ENCODE measurements at regions not wholly inside any gene's neighbourhood (a gene's known extent, or its start where the extent isn't known, plus 50 kb on each side); places are given as distances from the start of the nearest gene placed in this dataset.

GRCh38 chr11:91798240-91798639, 426.4 kb upstream of the FAT3 start:
- DNase-seq: no peak

- no peak for DNase-seq
Measured at GRCh38 chr11:91796999-91797398, 427.6 kb upstream of the FAT3 start.

GRCh38 chr11:91795139-91795887, 429.3 kb upstream of the FAT3 start:
- DNase-seq: no peak

DNA sequence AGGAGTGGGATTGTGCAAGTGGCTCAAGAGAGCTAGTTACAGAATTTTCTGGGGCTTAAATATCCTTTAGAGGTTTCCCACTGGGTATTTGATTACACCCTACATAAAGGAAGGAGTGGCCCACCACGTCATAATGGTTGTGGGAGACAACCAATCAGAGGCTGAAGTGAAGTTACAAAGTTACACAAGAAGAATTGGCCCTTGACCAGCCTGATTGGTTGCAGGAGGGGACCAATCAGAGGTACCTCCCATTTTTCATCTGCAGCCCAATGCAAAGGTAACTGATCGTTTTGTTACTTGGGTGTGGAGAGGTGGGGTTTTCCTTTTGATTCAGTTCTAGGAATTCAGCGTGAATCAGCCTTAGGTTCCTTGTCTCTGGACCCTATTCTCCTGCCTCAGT, 430.5 kb upstream of the FAT3 start:
- no peak for DNase-seq

DNA sequence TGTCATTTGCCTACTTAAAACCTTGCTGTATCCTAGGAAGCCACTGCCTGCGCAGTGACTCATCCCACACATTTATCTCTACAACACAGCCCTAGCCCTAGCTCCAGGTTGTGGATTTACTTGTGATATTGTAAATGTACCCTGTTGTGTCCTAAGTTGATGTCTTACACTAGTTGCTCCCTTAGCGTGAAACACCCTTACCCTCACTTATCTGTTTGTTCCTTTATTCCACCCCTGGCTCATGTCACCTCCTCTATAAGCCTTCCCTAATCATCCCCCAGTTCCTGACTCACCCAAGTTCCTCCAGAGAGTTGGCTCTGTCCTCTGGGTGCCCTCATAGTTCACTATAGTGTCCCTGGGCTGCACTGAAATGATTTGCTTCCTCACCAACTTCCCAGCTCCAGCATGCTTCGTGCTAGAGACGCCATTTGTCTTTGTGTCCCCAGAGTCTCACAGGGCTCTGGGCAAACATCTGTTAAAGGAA, 431.8 kb upstream of the FAT3 start:
- no peak for DNase-seq

GRCh38 chr11:91791171-91791468, 433.5 kb upstream of the FAT3 start:
- DNase-seq: no peak

- no peak for DNase-seq
Measured at GRCh38 chr11:91790346-91791170, 434.1 kb upstream of the FAT3 start.

- DNase-seq: no peak
Measured at GRCh38 chr11:91788764-91789163, 435.9 kb upstream of the FAT3 start.

GRCh38 chr11:91786097-91786496, 438.5 kb upstream of the FAT3 start:
- no peak for DNase-seq

DNA sequence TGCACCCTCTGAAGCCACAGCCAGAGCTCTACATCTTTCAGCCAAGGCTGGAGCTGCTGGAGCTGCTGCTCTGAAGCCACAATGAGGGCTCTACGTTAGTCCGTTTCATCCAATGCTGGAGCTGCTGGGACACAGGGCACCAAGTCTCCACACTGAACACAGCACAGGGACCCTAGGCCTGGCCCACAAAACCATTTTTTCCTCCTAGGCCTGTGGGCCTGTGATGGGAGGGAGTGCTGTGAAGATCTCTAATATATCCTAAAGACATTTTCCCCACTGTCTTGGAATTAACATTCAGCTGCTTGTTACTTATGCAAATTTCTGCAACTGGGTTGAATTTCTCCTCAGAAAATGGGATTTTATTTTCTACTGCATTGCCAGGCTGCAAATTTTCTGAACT, 441.4 kb upstream of the FAT3 start:
- DNase-seq: no peak

- no peak for DNase-seq
Measured at GRCh38 chr11:91778758-91779157, 445.9 kb upstream of the FAT3 start.

DNA sequence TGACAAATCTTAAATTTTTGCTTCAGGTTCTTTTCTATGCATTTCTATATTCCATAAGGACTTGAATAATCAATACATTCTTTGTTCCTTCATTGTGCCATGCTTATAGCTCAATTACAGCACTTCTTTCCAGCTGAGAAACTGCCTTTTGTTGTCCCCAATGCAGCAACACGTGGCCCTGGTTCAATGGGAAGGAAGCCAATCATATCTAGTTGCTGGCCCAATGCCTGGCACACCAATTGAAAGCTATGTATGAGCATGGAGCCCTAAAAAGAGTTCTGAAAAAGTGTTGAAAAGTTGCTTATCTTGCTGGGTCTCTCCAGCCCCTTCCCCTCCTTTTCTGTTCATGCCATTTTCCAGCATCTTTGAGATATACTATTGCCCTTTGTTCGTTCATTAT, 448.0 kb upstream of the FAT3 start:
- DNase-seq: no peak

GRCh38 chr11:91773090-91773489, 451.5 kb upstream of the FAT3 start:
- DNase-seq: no peak

- DNase-seq: no peak
Measured at GRCh38 chr11:91771961-91772360, 452.7 kb upstream of the FAT3 start.

GRCh38 chr11:91768783-91769182, 455.8 kb upstream of the FAT3 start:
- DNase-seq: no peak

DNA sequence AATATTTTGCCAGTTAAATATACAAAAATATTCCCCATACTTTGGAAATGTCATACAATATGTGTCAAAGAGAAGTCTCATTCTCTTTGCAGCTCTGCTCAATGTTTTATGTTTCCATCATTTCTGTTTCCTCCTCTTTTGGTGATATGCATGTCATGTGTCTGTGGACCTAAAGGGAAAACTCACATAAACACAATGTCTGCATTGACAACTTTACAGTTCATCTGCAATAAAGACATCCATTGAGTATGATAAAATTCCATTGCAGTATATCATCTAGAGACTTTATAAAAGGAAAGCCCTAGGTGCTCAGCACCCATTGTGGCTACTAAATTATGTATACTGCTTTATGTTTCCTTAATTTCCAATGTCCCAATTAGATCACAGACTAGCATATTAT, 461.3 kb upstream of the FAT3 start:
- no peak for DNase-seq

DNA sequence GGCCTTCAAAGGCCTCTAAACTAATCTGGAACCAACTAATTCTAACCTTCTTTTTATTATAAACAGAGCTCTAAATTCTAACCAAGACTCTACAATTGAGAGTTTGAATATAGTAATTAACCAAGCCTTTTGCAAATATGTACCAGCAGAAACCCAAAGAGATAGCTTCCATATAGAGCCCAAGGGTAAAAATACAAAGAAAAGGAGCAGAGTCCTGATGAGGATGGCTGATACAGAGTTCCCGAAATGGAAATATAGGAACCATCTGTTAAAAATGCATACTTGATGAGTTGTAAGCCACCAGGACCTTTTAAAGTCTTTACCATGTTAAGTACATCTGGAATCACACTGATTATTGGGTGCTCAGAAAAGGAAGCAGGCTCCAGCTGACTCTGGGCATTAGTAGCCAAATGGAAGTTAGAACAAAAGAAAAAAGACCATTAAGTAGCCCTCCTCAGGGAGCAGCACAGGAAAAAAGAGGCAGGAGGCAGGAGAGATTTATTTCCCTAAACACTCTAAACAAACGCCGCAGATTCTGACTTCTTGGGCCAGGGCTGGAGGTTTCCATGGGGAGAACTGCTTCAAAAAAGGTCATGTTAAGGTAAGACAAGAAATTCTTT, 463.1 kb upstream of the FAT3 start:
- DNase-seq: no peak

DNA sequence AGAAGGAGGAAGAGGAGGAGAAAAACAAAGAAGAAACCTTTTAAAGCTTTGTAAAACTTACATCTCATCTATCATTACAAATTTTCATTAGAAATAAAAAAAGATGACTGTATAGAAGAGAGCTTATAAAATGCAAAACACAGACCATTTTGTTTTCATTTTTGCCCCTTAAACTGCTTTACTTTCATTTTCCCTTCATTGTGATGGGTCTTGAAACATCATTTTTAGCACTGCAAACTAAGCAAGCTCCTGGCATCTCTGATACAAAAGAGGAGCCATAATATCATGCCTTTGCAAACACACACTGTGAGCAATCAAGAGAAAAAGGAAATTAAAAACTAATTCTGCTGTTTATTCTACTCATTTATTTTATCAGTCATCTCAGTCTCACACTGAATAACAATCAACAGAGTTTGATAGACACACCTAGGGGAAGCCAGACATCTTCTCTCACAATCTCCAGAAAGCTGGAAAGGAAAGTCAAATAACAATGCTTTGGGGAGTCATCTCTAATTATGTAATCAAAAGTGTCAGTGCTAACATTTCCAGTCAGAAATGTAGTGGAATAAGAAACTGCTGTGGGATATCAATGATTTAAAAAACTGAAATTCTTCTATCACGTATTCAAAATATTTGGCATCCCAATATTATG, 467.7 kb upstream of the FAT3 start:
- DNase-seq: no peak

- no peak for DNase-seq
Measured at GRCh38 chr11:91755951-91756707, 468.5 kb upstream of the FAT3 start.

- DNase-seq: no peak
Measured at GRCh38 chr11:91755526-91755925, 469.1 kb upstream of the FAT3 start.

- no peak for DNase-seq
Measured at GRCh38 chr11:91749251-91749650, 475.4 kb upstream of the FAT3 start.

- no peak for DNase-seq
Measured at GRCh38 chr11:91742155-91742554, 482.5 kb upstream of the FAT3 start.

DNA sequence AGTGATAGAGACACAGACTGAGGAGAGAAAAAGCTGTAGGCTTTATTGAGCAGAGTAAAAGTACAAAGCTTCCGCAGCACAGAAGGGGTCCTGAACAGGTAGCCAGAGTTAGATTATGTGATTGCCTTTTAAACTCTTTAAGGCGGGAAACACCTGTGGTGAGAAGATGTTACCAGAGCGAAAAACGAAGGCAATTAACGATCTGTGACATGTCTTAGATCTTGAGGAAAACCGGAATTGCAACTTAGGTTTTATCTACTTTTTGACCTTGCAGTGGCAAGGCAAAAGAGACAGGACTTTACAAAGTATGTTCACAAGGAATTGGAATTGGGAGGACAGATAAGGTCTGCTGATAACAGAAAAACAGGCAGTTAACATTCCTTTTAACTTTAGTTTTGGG, 493.6 kb upstream of the FAT3 start:
- DNase-seq: no peak
